ENCODE measurements at regions not wholly inside any gene's neighbourhood (a gene's known extent, or its start where the extent isn't known, plus 50 kb on each side); places are given as distances from the start of the nearest gene placed in this dataset.
"Not testable (repeated sequence)": the region's sequence is repeated elsewhere in the genome, so short reads cannot be mapped to it uniquely, and the experiment has no call there.

- TF ChIP-seq EZH2 (IDR thresholded peaks at IDR 0.05; ENCODE audit: low read length, unreplicated experiment); CTCF (conservative IDR thresholded peaks at IDR 0.05; ENCODE audit: low read depth, low read length): not testable (repeated sequence)
Measured at GRCh38 chr9:63703670-63704069, 1581.3 kb downstream of the FOXD4L5 start.

Data from PC-3 (cell line).